Upper lobe of right lung (tissue), 1 donor: ENCODE measurements at regions not wholly inside any gene's neighbourhood (a gene's known extent, or its start where the extent isn't known, plus 50 kb on each side); places are given as distances from the start of the nearest gene placed in this dataset.

Experiments
- ATAC-seq: fragments of 200-7000 bp; cut with Tn5 transposase; one replicate; pipeline ENCODE4 v1.9.1; 2020; ENCODE audit warnings: mild to moderate bottlenecking, moderate library complexity
- DNase-seq: peaks from one replicate; pipeline ENCODE4 v3.0.0-alpha.2; 2020
- H3K27ac ChIP-seq: fragments of 200-600 bp; one replicate; pipeline ENCODE4 v1.8.0; 2022
- H3K27me3 ChIP-seq: fragments of 200-600 bp; one replicate; pipeline ENCODE4 v1.8.0; 2022; ENCODE audit warnings: mild to moderate bottlenecking
- H3K36me3 ChIP-seq: fragments of 200-600 bp; one replicate; pipeline ENCODE4 v1.8.0; 2022
- H3K4me1 ChIP-seq: fragments of 200-600 bp; one replicate; pipeline ENCODE4 v1.8.0; 2022
- H3K4me3 ChIP-seq: fragments of 200-600 bp; one replicate; pipeline ENCODE4 v1.8.0; 2022; ENCODE audit warnings: mild to moderate bottlenecking
- H3K9me3 ChIP-seq: fragments of 200-600 bp; one replicate; pipeline ENCODE4 v1.8.0; 2022
- intact Hi-C: fragments of 100-400 bp; cut with DNase I; formaldehyde crosslinking; loops from one replicate; pipeline ENCODE4 v1.11.0; 2022
- TF ChIP-seq, protein P1 (sequence below): fragments of 200-600 bp; IDR thresholded peaks from one replicate; pipeline ENCODE4 v1.8.0; 2022; ENCODE audit warnings: antibody characterized with exemption
- donor health status: DM: no; HTN: yes; CAD: no; lungs with severe emphysema.

GRCh38 chr4:63670735-63671134 lies 738.5 kb downstream of the TECRL start:
- DNase-seq = no peak
- intact Hi-C loops = no loop called here
- Histone ChIP-seq H3K27me3 (no peaks in the 10 kb centered on the region), H3K27ac (no peak overlapping the region), H3K9me3 (peaks cover under 1% of the 10 kb centered on the region), H3K4me3 (no peak overlapping the region), H3K36me3 (no peaks in the 10 kb centered on the region), H3K4me1 (no peaks in the 10 kb centered on the region)
- TF ChIP-seq, protein P1, sequence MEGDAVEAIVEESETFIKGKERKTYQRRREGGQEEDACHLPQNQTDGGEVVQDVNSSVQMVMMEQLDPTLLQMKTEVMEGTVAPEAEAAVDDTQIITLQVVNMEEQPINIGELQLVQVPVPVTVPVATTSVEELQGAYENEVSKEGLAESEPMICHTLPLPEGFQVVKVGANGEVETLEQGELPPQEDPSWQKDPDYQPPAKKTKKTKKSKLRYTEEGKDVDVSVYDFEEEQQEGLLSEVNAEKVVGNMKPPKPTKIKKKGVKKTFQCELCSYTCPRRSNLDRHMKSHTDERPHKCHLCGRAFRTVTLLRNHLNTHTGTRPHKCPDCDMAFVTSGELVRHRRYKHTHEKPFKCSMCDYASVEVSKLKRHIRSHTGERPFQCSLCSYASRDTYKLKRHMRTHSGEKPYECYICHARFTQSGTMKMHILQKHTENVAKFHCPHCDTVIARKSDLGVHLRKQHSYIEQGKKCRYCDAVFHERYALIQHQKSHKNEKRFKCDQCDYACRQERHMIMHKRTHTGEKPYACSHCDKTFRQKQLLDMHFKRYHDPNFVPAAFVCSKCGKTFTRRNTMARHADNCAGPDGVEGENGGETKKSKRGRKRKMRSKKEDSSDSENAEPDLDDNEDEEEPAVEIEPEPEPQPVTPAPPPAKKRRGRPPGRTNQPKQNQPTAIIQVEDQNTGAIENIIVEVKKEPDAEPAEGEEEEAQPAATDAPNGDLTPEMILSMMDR = no peak
- no peak for ATAC-seq

GRCh38 chr4:63663870-63664269 lies 745.4 kb downstream of the TECRL start:
- no peak for DNase-seq
- intact Hi-C loops = no loop called here
- TF ChIP-seq, protein P1 = no peak
- no peak for ATAC-seq
- no peak overlapping the region for H3K4me3 ChIP-seq
- no peaks in the 10 kb centered on the region for H3K36me3 ChIP-seq
- H3K4me1 ChIP-seq = no peaks in the 10 kb centered on the region
- peaks cover 7% of the 10 kb centered on the region for H3K9me3 ChIP-seq
- no peak overlapping the region for H3K27ac ChIP-seq
- H3K27me3 ChIP-seq = no peaks in the 10 kb centered on the region

GRCh38 chr4:63644396-63644795 lies 764.9 kb downstream of the TECRL start:
- intact Hi-C loops = no loop called here
- no peaks in the 10 kb centered on the region for H3K27me3 ChIP-seq
- no peaks in the 10 kb centered on the region for H3K9me3 ChIP-seq
- DNase-seq (no peak), ATAC-seq (no peak)
- H3K4me1 ChIP-seq = no peaks in the 10 kb centered on the region
- TF ChIP-seq, protein P1 = no peak
- no peak overlapping the region for H3K4me3 ChIP-seq
- no peaks in the 10 kb centered on the region for H3K36me3 ChIP-seq
- no peak overlapping the region for H3K27ac ChIP-seq

DNA sequence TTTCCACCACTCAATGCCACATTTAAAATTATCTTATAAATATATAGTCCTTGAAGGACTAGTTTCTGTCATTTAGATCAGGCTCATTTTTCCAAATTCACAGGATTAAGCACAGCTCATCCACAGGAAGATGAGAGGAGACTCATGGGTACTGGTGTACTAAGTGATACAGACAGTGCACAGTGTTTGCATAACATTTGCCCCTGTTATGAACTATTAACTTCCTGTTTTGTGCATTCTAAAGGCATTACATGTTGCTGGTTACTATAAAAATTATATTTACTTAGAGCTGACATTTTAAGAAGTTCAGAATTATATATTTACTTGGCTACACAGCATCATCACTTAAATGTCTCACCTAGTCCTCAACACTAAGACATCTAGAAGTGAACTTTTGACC lies 772.0 kb downstream of the TECRL start:
- no peak overlapping the region for H3K4me3 ChIP-seq
- H3K9me3 ChIP-seq = no peaks in the 10 kb centered on the region
- no peaks in the 10 kb centered on the region for H3K27me3 ChIP-seq
- TF ChIP-seq, protein P1 = no peak
- no peak overlapping the region for H3K27ac ChIP-seq
- no peak for DNase-seq
- no peak for ATAC-seq
- H3K36me3 ChIP-seq = no peaks in the 10 kb centered on the region
- intact Hi-C loops = no loop called here
- no peaks in the 10 kb centered on the region for H3K4me1 ChIP-seq

GRCh38 chr4:63632858-63633257 lies 776.4 kb downstream of the TECRL start:
- H3K36me3 ChIP-seq = no peaks in the 10 kb centered on the region

More at GRCh38 chr4:63632858-63633257, 776.4 kb downstream of the TECRL start:
- H3K27me3 ChIP-seq = no peaks in the 10 kb centered on the region
- ATAC-seq (no peak), DNase-seq (no peak)
- intact Hi-C loops = no loop called here
- no peaks in the 10 kb centered on the region for H3K4me1 ChIP-seq
- H3K4me3 ChIP-seq = no peak overlapping the region
- no peaks in the 10 kb centered on the region for H3K9me3 ChIP-seq
- H3K27ac ChIP-seq = no peak overlapping the region
- TF ChIP-seq, protein P1 = no peak
